ENCODE measurements at regions not wholly inside any gene's neighbourhood (a gene's known extent, or its start where the extent isn't known, plus 50 kb on each side); places are given as distances from the start of the nearest gene placed in this dataset.

DNA sequence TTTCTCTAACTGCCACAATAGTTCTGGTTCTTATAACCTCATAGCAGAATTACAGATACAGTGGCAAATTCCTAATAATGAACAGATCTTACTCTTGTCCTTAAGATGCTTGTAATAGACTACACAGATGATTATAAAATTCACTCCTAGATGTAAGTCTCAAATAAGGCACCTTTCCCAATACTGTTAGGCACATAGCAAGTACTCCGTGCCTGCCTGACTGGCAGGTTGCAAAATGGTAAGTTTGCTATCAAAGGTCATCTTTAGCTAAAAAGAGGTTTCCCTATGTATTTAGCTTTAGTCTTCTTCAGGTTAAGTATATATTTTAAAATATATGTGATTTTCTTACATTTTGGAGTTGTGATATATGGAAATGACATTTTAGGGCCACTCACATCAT, 50.4 kb upstream of the FHIP2A start:
- ChIA-PET POLR2A (no interaction called here), CTCF (no interaction called here)
- intact Hi-C loops (cut with micrococcal nuclease), result no loop called here
- H3K4me1 Mint-ChIP-seq, result peaks cover 11% of the 10 kb centered on the region
- no peaks in the 10 kb centered on the region for H3K36me3 Mint-ChIP-seq (ENCODE audit: low read depth)
- ATAC-seq (ENCODE audit: low read depth) (no peak), DNase-seq (no peak)
- TF ChIP-seq, protein P1, sequence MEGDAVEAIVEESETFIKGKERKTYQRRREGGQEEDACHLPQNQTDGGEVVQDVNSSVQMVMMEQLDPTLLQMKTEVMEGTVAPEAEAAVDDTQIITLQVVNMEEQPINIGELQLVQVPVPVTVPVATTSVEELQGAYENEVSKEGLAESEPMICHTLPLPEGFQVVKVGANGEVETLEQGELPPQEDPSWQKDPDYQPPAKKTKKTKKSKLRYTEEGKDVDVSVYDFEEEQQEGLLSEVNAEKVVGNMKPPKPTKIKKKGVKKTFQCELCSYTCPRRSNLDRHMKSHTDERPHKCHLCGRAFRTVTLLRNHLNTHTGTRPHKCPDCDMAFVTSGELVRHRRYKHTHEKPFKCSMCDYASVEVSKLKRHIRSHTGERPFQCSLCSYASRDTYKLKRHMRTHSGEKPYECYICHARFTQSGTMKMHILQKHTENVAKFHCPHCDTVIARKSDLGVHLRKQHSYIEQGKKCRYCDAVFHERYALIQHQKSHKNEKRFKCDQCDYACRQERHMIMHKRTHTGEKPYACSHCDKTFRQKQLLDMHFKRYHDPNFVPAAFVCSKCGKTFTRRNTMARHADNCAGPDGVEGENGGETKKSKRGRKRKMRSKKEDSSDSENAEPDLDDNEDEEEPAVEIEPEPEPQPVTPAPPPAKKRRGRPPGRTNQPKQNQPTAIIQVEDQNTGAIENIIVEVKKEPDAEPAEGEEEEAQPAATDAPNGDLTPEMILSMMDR (IDR thresholded peaks at IDR 0.05), result no peak
- no peaks in the 10 kb centered on the region for H3K9me3 Mint-ChIP-seq
- no peak overlapping the region for H3K4me3 Mint-ChIP-seq
- H3K27ac Mint-ChIP-seq, result no peak overlapping the region
- peaks cover 21% of the 10 kb centered on the region for H3K27me3 Mint-ChIP-seq

DNA sequence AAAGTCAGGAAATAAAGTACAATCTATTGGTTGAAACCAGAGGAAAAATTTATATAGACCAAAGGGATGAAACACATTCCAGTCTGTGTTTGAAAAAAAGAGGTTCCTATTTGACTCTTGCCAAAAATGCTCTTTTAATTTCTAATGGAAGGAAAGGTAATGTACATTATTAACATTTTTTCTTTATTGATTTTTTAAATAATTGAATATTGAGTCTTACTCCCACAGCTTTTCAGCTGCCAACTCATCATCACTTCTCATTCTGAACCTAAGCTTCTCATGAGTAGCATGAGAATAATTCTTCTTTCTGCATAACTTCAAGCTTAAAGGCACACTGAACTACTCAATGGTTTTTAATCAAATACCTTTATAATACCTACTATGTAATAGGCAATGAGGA, 49.8 kb upstream of the FHIP2A start:
- ATAC-seq (ENCODE audit: low read depth) (no peak), DNase-seq (no peak)
- H3K9me3 Mint-ChIP-seq, result no peaks in the 10 kb centered on the region
- ChIA-PET CTCF (no interaction called here), POLR2A (no interaction called here)
- no peak overlapping the region for H3K27ac Mint-ChIP-seq
- H3K27me3 Mint-ChIP-seq, result peaks cover 16% of the 10 kb centered on the region
- H3K36me3 Mint-ChIP-seq (ENCODE audit: low read depth), result no peaks in the 10 kb centered on the region
- TF ChIP-seq, protein P1 (IDR thresholded peaks at IDR 0.05), result no peak
- intact Hi-C loops (cut with micrococcal nuclease), result no loop called here
- H3K4me1 Mint-ChIP-seq, result peaks cover 9% of the 10 kb centered on the region
- no peak overlapping the region for H3K4me3 Mint-ChIP-seq

Measured in activated B cell treated with CpG ODN at 0.5 μM for 24 hours (primary cell).